ENCODE measurements at regions not wholly inside any gene's neighbourhood (a gene's known extent, or its start where the extent isn't known, plus 50 kb on each side); places are given as distances from the start of the nearest gene placed in this dataset.

DNA sequence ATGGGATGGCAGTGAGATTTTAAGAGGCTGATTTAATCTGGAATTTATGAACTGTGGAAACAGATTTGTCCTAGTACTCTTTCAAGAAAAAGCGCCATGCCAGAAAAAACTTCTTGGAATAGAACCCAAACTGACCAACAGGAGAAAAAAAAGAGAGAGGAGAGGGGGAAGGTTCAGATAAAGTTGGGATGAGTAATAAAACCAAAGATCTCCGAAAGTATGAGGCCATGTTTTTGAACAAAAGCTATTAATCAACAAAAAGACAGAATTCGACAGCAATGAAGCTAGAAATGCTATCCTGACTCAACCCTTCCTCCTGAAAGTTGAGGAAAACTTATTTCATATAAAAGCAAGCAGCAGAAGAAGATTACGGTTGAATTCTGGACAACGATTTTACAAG is 135.5 kb downstream of the CEMIP2 start:
- Histone ChIP-seq H3K27me3 (ENCODE audit: control insufficient read depth in 2 of 2, insufficient read depth in 2 of 2, low read length in 2 of 2) (no peaks in the 10 kb centered on the region), H3K9ac (ENCODE audit: low read depth in 1 of 2, low read length in 2 of 2) (no peak overlapping the region), H3K9me3 (ENCODE audit: control insufficient read depth in 2 of 2, low read length in 2 of 2) (no peaks in the 10 kb centered on the region), H3K36me3 (ENCODE audit: control insufficient read depth in 2 of 2, insufficient read depth in 2 of 2, low read length in 2 of 2) (no peaks in the 10 kb centered on the region), H3K4me3 (ENCODE audit: low read length in 2 of 2) (no peak overlapping the region), H3K4me1 (ENCODE audit: control insufficient read depth in 2 of 2, insufficient read depth in 2 of 2, low read length in 2 of 2) (peaks cover 0 to 2% of the 10 kb centered on the region in 2 donors), H3K27ac (ENCODE audit: low read depth in 2 of 2, low read length in 2 of 2) (no peak overlapping the region)

- no peak overlapping the region for H3K27ac ChIP-seq (ENCODE audit: low read depth in 2 of 2, low read length in 2 of 2)
- no peak overlapping the region for H3K9ac ChIP-seq (ENCODE audit: low read depth in 1 of 2, low read length in 2 of 2)
- no peak overlapping the region for H3K4me3 ChIP-seq (ENCODE audit: low read length in 2 of 2)
- H3K36me3 ChIP-seq (ENCODE audit: control insufficient read depth in 2 of 2, insufficient read depth in 2 of 2, low read length in 2 of 2), result no peaks in the 10 kb centered on the region
- no peaks in the 10 kb centered on the region for H3K27me3 ChIP-seq (ENCODE audit: control insufficient read depth in 2 of 2, insufficient read depth in 2 of 2, low read length in 2 of 2)
- H3K4me1 ChIP-seq (ENCODE audit: control insufficient read depth in 2 of 2, insufficient read depth in 2 of 2, low read length in 2 of 2), result peaks cover 2 to 6% of the 10 kb centered on the region in 2 donors
- H3K9me3 ChIP-seq (ENCODE audit: control insufficient read depth in 2 of 2, low read length in 2 of 2), result no peaks in the 10 kb centered on the region
Observed at GRCh38 chr9:71630377-71630995, 137.8 kb downstream of the CEMIP2 start.

DNA sequence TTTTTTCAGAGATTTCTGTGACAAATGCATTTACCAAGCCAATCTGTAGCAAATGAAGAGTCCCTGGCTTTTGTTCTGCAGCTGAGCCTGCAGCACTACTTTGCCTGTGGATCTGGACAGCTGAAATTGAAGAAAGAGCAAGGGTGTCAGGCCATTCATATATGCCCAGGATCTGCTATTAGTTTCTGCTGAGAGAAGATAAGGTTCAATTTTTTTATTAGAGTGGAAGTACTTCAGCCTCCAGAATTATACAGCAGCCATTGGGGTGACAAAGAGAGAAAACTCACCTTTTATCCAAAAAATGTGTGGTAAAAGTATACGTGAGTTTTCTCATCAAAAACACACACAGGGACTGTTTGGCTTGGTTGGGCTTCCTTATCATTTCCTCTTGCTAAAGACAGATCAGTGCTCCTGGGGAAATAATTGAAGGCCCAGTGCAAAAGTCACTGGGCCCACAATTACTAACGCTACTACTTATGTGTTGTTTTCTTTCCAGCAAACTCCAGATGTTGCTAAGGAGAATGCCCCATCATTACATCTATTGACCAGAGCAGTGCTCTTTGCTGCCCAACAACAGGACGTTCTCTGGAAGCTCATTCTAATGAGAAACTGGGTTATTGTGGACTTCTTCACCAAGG is 138.6 kb downstream of the CEMIP2 start:
- Histone ChIP-seq H3K9me3 (ENCODE audit: control insufficient read depth in 2 of 2, low read length in 2 of 2) (no peaks in the 10 kb centered on the region), H3K9ac (ENCODE audit: low read depth in 1 of 2, low read length in 2 of 2) (no peak overlapping the region), H3K4me3 (ENCODE audit: low read length in 2 of 2) (no peak overlapping the region), H3K27ac (ENCODE audit: low read depth in 2 of 2, low read length in 2 of 2) (no peak overlapping the region), H3K36me3 (ENCODE audit: control insufficient read depth in 2 of 2, insufficient read depth in 2 of 2, low read length in 2 of 2) (no peaks in the 10 kb centered on the region), H3K27me3 (ENCODE audit: control insufficient read depth in 2 of 2, insufficient read depth in 2 of 2, low read length in 2 of 2) (no peaks in the 10 kb centered on the region), H3K4me1 (ENCODE audit: control insufficient read depth in 2 of 2, insufficient read depth in 2 of 2, low read length in 2 of 2) (peaks cover 2 to 6% of the 10 kb centered on the region in 2 donors)

- Histone ChIP-seq H3K4me3 (ENCODE audit: low read length in 2 of 2) (no peak overlapping the region), H3K9ac (ENCODE audit: low read depth in 1 of 2, low read length in 2 of 2) (no peak overlapping the region), H3K27me3 (ENCODE audit: control insufficient read depth in 2 of 2, insufficient read depth in 2 of 2, low read length in 2 of 2) (no peaks in the 10 kb centered on the region), H3K9me3 (ENCODE audit: control insufficient read depth in 2 of 2, low read length in 2 of 2) (no peaks in the 10 kb centered on the region), H3K27ac (ENCODE audit: low read depth in 2 of 2, low read length in 2 of 2) (no peak overlapping the region), H3K36me3 (ENCODE audit: control insufficient read depth in 2 of 2, insufficient read depth in 2 of 2, low read length in 2 of 2) (no peaks in the 10 kb centered on the region), H3K4me1 (ENCODE audit: control insufficient read depth in 2 of 2, insufficient read depth in 2 of 2, low read length in 2 of 2) (peaks cover 2 to 6% of the 10 kb centered on the region in 2 donors)
Observed at GRCh38 chr9:71628247-71628646, 140.1 kb downstream of the CEMIP2 start.

DNA sequence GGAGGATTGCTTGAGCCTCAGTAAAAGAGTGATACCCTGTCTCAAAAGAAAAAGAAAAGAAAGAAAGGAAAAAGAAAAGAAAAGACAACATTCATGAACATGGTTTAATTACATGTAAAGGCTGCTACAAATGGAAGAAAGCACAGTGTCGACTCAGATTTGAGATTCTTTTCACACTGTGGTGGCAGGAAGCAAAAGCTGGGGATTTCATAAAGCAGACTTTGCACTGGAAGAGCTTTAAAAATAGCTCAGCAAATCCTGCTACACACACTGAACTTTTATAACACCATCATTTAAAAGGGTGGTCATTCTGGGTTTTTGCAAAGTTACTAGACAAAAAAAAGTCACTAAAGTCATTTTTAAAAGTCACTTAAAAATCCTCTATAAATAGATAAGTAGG is 140.8 kb downstream of the CEMIP2 start:
- Histone ChIP-seq H3K27ac (ENCODE audit: low read depth in 2 of 2, low read length in 2 of 2) (peak overlapping the region in 1 of 2 donors; percentile 19), H3K9ac (ENCODE audit: low read depth in 1 of 2, low read length in 2 of 2) (no peak overlapping the region), H3K4me3 (ENCODE audit: low read length in 2 of 2) (no peak overlapping the region), H3K36me3 (ENCODE audit: control insufficient read depth in 2 of 2, insufficient read depth in 2 of 2, low read length in 2 of 2) (no peaks in the 10 kb centered on the region), H3K4me1 (ENCODE audit: control insufficient read depth in 2 of 2, insufficient read depth in 2 of 2, low read length in 2 of 2) (peaks cover 2 to 6% of the 10 kb centered on the region in 2 donors), H3K9me3 (ENCODE audit: control insufficient read depth in 2 of 2, low read length in 2 of 2) (no peaks in the 10 kb centered on the region), H3K27me3 (ENCODE audit: control insufficient read depth in 2 of 2, insufficient read depth in 2 of 2, low read length in 2 of 2) (no peaks in the 10 kb centered on the region)

GRCh38 chr9:71626395-71626794 is 141.9 kb downstream of the CEMIP2 start:
- no peak overlapping the region for H3K4me3 ChIP-seq (ENCODE audit: low read length in 2 of 2)
- H3K9ac ChIP-seq (ENCODE audit: low read depth in 1 of 2, low read length in 2 of 2), result no peak overlapping the region
- peaks cover 2 to 6% of the 10 kb centered on the region in 2 donors for H3K4me1 ChIP-seq (ENCODE audit: control insufficient read depth in 2 of 2, insufficient read depth in 2 of 2, low read length in 2 of 2)
- no peaks in the 10 kb centered on the region for H3K9me3 ChIP-seq (ENCODE audit: control insufficient read depth in 2 of 2, low read length in 2 of 2)
- no peaks in the 10 kb centered on the region for H3K36me3 ChIP-seq (ENCODE audit: control insufficient read depth in 2 of 2, insufficient read depth in 2 of 2, low read length in 2 of 2)
- H3K27ac ChIP-seq (ENCODE audit: low read depth in 2 of 2, low read length in 2 of 2), result no peak overlapping the region
- no peaks in the 10 kb centered on the region for H3K27me3 ChIP-seq (ENCODE audit: control insufficient read depth in 2 of 2, insufficient read depth in 2 of 2, low read length in 2 of 2)

GRCh38 chr9:71624728-71625127 is 143.6 kb downstream of the CEMIP2 start:
- no peak overlapping the region for H3K27ac ChIP-seq (ENCODE audit: low read depth in 2 of 2, low read length in 2 of 2)
- no peaks in the 10 kb centered on the region for H3K9me3 ChIP-seq (ENCODE audit: control insufficient read depth in 2 of 2, low read length in 2 of 2)
- no peak overlapping the region for H3K9ac ChIP-seq (ENCODE audit: low read depth in 1 of 2, low read length in 2 of 2)
- H3K4me3 ChIP-seq (ENCODE audit: low read length in 2 of 2), result no peak overlapping the region
- H3K27me3 ChIP-seq (ENCODE audit: control insufficient read depth in 2 of 2, insufficient read depth in 2 of 2, low read length in 2 of 2), result no peaks in the 10 kb centered on the region
- peaks cover 2 to 6% of the 10 kb centered on the region in 2 donors for H3K4me1 ChIP-seq (ENCODE audit: control insufficient read depth in 2 of 2, insufficient read depth in 2 of 2, low read length in 2 of 2)
- no peaks in the 10 kb centered on the region for H3K36me3 ChIP-seq (ENCODE audit: control insufficient read depth in 2 of 2, insufficient read depth in 2 of 2, low read length in 2 of 2)

DNA sequence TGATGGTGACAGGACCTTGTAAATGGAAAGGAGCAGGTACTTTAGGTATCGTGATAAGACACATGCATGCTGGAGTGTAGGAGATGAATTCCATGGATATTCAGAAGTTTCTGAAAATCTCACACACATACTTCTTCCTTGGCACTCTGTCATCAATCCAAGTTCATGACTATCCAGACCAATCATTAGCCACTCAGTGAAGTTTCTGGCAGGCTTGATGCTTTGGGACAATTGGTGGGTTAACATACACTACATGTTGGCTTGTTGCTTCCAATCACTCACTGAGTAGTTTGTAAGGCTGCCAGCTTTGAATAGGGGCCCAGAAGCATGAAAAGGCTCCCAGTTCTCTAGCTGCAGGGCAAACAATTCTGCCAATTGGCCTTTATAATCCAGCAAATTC is 147.6 kb downstream of the CEMIP2 start:
- H3K9me3 ChIP-seq (ENCODE audit: control insufficient read depth in 2 of 2, low read length in 2 of 2), result peaks cover 0 to 2% of the 10 kb centered on the region in 2 donors
- no peaks in the 10 kb centered on the region for H3K36me3 ChIP-seq (ENCODE audit: control insufficient read depth in 2 of 2, insufficient read depth in 2 of 2, low read length in 2 of 2)
- H3K9ac ChIP-seq (ENCODE audit: low read depth in 1 of 2, low read length in 2 of 2), result no peak overlapping the region
- no peaks in the 10 kb centered on the region for H3K4me1 ChIP-seq (ENCODE audit: control insufficient read depth in 2 of 2, insufficient read depth in 2 of 2, low read length in 2 of 2)
- H3K27me3 ChIP-seq (ENCODE audit: control insufficient read depth in 2 of 2, insufficient read depth in 2 of 2, low read length in 2 of 2), result no peaks in the 10 kb centered on the region
- H3K27ac ChIP-seq (ENCODE audit: low read depth in 2 of 2, low read length in 2 of 2), result no peak overlapping the region
- H3K4me3 ChIP-seq (ENCODE audit: low read length in 2 of 2), result no peak overlapping the region

DNA sequence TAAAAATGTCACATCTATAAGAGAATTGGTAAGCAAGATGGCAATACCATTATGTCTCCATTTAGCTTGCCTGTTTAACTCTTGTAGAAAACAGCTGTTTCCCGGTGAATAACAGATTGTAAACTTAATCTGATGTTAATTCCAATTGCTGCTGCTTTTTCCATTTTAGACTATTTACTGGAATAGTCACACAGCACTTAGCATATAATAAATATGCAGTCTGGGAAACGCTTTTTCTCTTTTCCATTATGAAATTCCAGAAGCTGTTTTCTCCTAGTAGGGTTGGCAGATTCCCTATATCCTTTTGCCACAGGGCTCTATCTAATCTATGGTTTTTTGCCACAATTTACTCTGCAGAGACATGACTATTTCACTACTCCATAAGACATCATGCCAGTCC is 148.0 kb downstream of the CEMIP2 start:
- Histone ChIP-seq H3K9me3 (ENCODE audit: control insufficient read depth in 2 of 2, low read length in 2 of 2) (peaks cover 0 to 2% of the 10 kb centered on the region in 2 donors), H3K36me3 (ENCODE audit: control insufficient read depth in 2 of 2, insufficient read depth in 2 of 2, low read length in 2 of 2) (no peaks in the 10 kb centered on the region), H3K4me3 (ENCODE audit: low read length in 2 of 2) (no peak overlapping the region), H3K9ac (ENCODE audit: low read depth in 1 of 2, low read length in 2 of 2) (no peak overlapping the region), H3K27me3 (ENCODE audit: control insufficient read depth in 2 of 2, insufficient read depth in 2 of 2, low read length in 2 of 2) (no peaks in the 10 kb centered on the region), H3K4me1 (ENCODE audit: control insufficient read depth in 2 of 2, insufficient read depth in 2 of 2, low read length in 2 of 2) (no peaks in the 10 kb centered on the region), H3K27ac (ENCODE audit: low read depth in 2 of 2, low read length in 2 of 2) (no peak overlapping the region)

GRCh38 chr9:71619926-71620325 is 148.4 kb downstream of the CEMIP2 start:
- peaks cover 0 to 2% of the 10 kb centered on the region in 2 donors for H3K9me3 ChIP-seq (ENCODE audit: control insufficient read depth in 2 of 2, low read length in 2 of 2)
- no peak overlapping the region for H3K4me3 ChIP-seq (ENCODE audit: low read length in 2 of 2)
- no peaks in the 10 kb centered on the region for H3K27me3 ChIP-seq (ENCODE audit: control insufficient read depth in 2 of 2, insufficient read depth in 2 of 2, low read length in 2 of 2)
- H3K27ac ChIP-seq (ENCODE audit: low read depth in 2 of 2, low read length in 2 of 2), result no peak overlapping the region
- no peak overlapping the region for H3K9ac ChIP-seq (ENCODE audit: low read depth in 1 of 2, low read length in 2 of 2)
- no peaks in the 10 kb centered on the region for H3K4me1 ChIP-seq (ENCODE audit: control insufficient read depth in 2 of 2, insufficient read depth in 2 of 2, low read length in 2 of 2)
- H3K36me3 ChIP-seq (ENCODE audit: control insufficient read depth in 2 of 2, insufficient read depth in 2 of 2, low read length in 2 of 2), result no peaks in the 10 kb centered on the region

Data from mucosa of rectum (tissue), 2 donors.